ENCODE measurements at regions not wholly inside any gene's neighbourhood (a gene's known extent, or its start where the extent isn't known, plus 50 kb on each side); places are given as distances from the start of the nearest gene placed in this dataset.
"Not testable (repeated sequence)": the region's sequence is repeated elsewhere in the genome, so short reads cannot be mapped to it uniquely, and the experiment has no call there.

DNA sequence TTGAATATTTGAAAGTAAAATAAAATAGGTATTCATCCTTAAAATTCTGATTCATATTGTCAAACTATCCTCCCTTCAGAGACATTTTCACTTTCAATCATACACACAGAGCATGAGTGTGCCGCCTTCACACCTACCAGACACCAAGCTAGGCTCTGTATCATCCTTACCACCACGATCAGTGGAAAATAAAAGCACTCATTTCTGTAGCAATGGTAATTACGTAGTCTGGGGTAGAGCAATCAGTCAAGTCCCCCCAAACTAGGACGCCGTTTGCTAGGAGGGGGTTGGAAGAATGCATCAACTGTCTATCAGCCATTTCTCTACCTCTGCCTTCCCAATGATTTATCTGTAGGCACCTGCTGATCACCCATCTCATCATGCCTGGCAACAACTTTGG, 84.6 kb upstream of the GRIN2A start:
- Histone ChIP-seq H3K4me1 (replicated peaks in 1 of 2) (no peaks in the 10 kb centered on the region), H3K36me3 (replicated peaks in 1 of 2) (no peaks in the 10 kb centered on the region), H3K9me3 (replicated peaks in 1 of 3) (no peaks in the 10 kb centered on the region), H3K27ac (no peak overlapping the region), H3K4me3 (no peak overlapping the region), H3K27me3 (no peaks in the 10 kb centered on the region)
- DNase-seq = no peak
- 83 to 91% (median 87%) methylated on average over 5 of the region's 5 CpGs for WGBS, 4 donors
- intact Hi-C loops (cut with DNase I) = no loop called here
- TF ChIP-seq CTCF (IDR thresholded peaks at IDR 0.05) = no peak
- TF ChIP-seq POLR2A (IDR thresholded peaks at IDR 0.05) = no peak

DNA sequence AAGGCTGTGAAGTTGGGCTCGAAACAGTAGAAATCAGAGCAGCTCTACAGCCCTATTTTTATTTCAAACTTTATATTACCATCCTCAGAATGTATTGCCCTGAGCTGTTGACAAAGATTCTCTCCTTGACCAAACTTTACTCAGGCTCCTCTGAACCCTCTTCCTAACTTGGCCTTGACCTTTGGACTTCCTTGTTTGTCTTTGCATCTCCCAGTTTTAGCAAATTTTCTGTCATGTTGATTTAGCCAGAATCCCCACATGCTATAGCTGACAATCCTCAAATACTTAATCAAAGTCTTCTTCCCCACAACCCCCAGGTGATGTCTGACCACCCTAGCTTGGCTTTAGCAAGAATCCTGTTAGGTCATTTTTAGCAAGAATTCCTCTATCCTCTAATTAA, 87.4 kb upstream of the GRIN2A start:
- H3K4me3 ChIP-seq = no peak overlapping the region
- intact Hi-C loops (cut with DNase I) = no loop called here
- no peak overlapping the region for H3K27ac ChIP-seq
- WGBS, 4 donors = 63 to 79% (median 73%) methylated on average over 1 of the region's 1 CpG
- TF ChIP-seq CTCF (IDR thresholded peaks at IDR 0.05) = no peak
- no peak for TF ChIP-seq POLR2A (IDR thresholded peaks at IDR 0.05)
- no peaks in the 10 kb centered on the region for H3K9me3 ChIP-seq (replicated peaks in 1 of 3)
- H3K27me3 ChIP-seq = no peaks in the 10 kb centered on the region
- no peak for DNase-seq
- H3K4me1 ChIP-seq (replicated peaks in 1 of 2) = no peaks in the 10 kb centered on the region
- H3K36me3 ChIP-seq (replicated peaks in 1 of 2) = no peaks in the 10 kb centered on the region

- H3K4me3 ChIP-seq; H3K4me1 ChIP-seq (replicated peaks in 1 of 2); H3K9me3 ChIP-seq (replicated peaks in 1 of 3); intact Hi-C loops (cut with DNase I); H3K27ac ChIP-seq; H3K27me3 ChIP-seq; DNase-seq; H3K36me3 ChIP-seq (replicated peaks in 1 of 2): not testable (repeated sequence)
- WGBS, 4 donors = 72 to 94% (median 87%) methylated on average over 6 of the region's 6 CpGs
Observed at GRCh38 chr16:10272250-10272854, 90.1 kb upstream of the GRIN2A start.

- H3K27ac ChIP-seq; H3K27me3 ChIP-seq; intact Hi-C loops (cut with DNase I); H3K4me3 ChIP-seq; DNase-seq; H3K4me1 ChIP-seq (replicated peaks in 1 of 2); H3K36me3 ChIP-seq (replicated peaks in 1 of 2); H3K9me3 ChIP-seq (replicated peaks in 1 of 3): not testable (repeated sequence)
- 88 to 91% (median 90%) methylated on average over 13 of the region's 13 CpGs for WGBS, 4 donors
Observed at GRCh38 chr16:10275214-10275996, 93.2 kb upstream of the GRIN2A start.

DNA sequence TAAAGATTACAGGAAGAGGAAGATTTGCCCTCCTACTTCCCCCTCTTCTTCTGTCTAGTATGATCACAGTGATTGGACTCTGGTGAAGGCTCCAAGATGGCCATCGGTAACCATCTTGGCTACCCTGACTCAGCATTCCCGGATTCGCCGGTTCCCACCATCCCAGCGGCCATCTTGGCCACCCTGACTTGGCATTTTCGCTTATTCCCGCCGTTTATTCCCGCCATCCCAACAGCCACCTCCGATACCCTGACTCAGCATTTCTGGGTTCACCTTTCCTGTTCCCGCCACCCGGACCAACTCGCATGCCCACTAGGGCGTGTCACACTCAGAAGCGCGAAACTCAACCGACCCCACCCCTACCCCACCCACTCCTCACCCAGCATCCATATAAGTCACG, 95.4 kb upstream of the GRIN2A start:
- Histone ChIP-seq H3K4me3 (no peak overlapping the region), H3K36me3 (replicated peaks in 1 of 2) (no peaks in the 10 kb centered on the region), H3K27ac (no peak overlapping the region), H3K9me3 (replicated peaks in 1 of 3) (no peaks in the 10 kb centered on the region), H3K27me3 (no peaks in the 10 kb centered on the region), H3K4me1 (replicated peaks in 1 of 2) (no peaks in the 10 kb centered on the region)
- TF ChIP-seq POLR2A (IDR thresholded peaks at IDR 0.05) (no peak), CTCF (IDR thresholded peaks at IDR 0.05) (no peak)
- no peak for DNase-seq
- intact Hi-C loops (cut with DNase I) = no loop called here
- WGBS, 4 donors = 85 to 87% (median 86%) methylated on average over 18 of the region's 18 CpGs
